HG02571 (cell line): ENCODE measurements at regions not wholly inside any gene's neighbourhood (a gene's known extent, or its start where the extent isn't known, plus 50 kb on each side); places are given as distances from the start of the nearest gene placed in this dataset.

Experiments
- ATAC-seq: cut with Tn5 transposase; IDR thresholded peaks from one replicate; pipeline ENCODE4 v1.9.1; 2021; ENCODE audit warnings: mild to moderate bottlenecking, moderate library complexity; ENCODE audit not compliant: unreplicated experiment

- ATAC-seq, result no peak
Measured at GRCh38 chr10:8583096-8583495, 528.6 kb downstream of the GATA3 start.

DNA sequence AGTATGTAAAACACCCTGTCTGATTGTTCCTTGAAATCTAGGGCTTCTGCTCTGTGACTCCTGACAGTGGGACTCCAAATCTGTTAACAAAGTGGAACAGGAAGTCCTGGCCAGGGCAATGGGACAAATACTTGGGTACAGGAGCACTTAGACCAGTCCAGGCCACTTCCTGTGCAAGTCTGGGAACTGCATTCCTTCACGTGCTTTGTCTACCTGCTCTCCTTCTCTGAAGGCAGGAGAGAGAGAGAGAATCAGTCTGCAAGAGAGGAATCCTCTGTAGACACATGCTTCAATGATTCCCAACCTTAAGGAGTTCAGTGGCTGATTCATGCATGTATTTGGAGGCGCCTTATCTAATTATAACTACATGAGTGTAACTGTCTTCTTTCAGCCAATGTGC lies 530.2 kb downstream of the GATA3 start:
- no peak for ATAC-seq

- no peak for ATAC-seq
Measured at GRCh38 chr10:8586504-8586903, 532.0 kb downstream of the GATA3 start.

- no peak for ATAC-seq
Measured at GRCh38 chr10:8588135-8588534, 533.6 kb downstream of the GATA3 start.

DNA sequence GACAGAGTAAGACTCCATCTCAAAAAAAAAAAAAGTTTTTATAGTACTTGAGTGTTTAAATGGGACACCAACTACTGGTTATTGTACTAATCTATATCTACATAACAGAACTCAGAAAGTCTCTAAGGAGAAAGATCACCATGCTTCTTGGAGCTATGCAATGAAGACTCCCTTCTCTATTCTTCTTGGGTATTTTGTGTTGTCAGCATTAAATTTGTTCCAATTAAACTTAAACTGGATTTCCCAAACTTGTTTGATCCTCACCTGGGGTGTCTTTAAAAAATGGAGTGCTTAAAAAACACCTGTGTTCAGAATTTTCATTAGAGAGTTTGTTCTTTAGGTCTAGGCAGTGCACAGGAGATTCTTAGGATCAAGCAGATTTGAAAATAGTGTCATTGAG lies 536.0 kb downstream of the GATA3 start:
- ATAC-seq, result no peak

DNA sequence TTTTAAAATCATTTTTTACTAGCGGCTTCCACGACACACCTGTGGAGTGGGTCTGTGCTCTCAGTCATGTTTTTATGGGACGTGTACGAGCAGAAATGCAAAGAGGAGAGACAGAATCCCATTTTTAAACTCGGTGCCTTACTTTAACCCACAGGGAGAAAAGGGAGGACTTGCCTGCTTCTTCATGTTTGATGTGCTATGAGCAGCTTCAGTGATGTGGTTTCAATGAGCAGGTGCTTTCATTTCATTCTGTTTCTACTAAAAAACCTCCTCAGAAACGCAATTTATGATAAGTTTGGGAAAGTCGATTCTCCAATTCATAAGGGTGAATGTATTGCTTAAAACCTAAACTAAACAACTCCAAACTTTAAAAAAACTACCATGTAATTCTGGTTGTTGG lies 537.2 kb downstream of the GATA3 start:
- ATAC-seq, result no peak

GRCh38 chr10:8594176-8594575 lies 539.7 kb downstream of the GATA3 start:
- no peak for ATAC-seq

DNA sequence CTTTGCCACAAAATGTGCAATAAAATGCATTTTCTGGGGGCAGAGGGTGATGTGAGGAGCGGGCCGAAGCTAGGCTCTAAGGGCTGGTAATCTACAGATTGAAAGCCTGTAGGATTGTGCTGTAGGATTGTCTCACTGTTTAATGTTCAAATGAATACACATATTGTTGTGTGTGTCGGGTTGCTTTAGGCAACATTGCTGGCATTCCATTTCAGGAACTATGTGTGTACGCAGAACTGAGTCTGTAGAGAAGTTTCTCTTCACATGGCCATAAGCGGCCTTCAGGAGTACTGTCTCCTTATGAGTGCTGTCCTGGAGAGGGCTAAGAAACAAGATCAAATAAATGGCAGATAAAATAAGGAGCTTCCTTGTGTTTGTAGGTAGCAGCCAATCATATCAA lies 540.2 kb downstream of the GATA3 start:
- no peak for ATAC-seq

- ATAC-seq, result no peak
Measured at GRCh38 chr10:8595140-8595539, 540.7 kb downstream of the GATA3 start.

- ATAC-seq, result no peak
Measured at GRCh38 chr10:8596929-8597472, 542.5 kb downstream of the GATA3 start.

- ATAC-seq, result no peak
Measured at GRCh38 chr10:8600192-8600591, 545.7 kb downstream of the GATA3 start.

GRCh38 chr10:8602821-8603220 lies 548.3 kb downstream of the GATA3 start:
- no peak for ATAC-seq

GRCh38 chr10:8614054-8614565 lies 559.6 kb downstream of the GATA3 start:
- ATAC-seq, result no peak

DNA sequence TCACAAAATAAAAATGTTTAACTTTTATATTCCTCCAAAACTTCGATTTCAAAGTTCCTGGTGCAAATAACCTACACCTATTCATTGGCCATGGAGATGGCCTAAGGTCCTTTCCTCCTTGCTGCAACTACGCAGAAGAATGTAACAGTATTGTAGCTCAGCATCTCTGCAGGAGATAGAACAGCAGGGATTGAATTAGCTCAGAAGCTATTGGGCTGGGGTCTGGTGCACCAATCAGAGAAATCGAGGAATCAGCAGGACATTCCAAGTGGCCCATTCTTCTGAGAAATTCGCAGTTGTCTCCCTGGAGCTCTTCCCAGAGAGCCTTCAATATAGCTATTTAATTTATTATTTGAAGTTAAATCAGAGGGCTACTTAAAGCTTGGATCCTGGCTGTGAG lies 560.6 kb downstream of the GATA3 start:
- no peak for ATAC-seq

GRCh38 chr10:8616166-8616565 lies 561.7 kb downstream of the GATA3 start:
- no peak for ATAC-seq

GRCh38 chr10:8617792-8618191 lies 563.3 kb downstream of the GATA3 start:
- no peak for ATAC-seq

DNA sequence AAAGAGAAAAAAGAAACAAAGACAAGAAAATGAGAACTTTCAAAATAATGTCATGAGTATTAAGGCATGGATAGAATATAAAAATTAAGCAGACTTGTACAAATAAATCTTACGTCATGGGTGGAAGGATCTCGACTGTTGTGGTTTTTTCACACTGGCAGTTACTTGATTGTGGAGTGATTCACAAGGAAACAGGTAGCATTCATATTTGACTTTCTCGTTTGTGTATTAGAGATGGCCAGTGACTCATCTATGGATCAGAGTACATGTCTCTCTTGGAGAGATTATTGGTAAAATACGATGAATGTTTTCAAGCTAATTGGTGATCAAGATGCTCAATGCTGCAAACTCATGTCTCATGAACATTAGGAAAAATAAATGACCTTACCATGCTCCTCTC lies 564.3 kb downstream of the GATA3 start:
- no peak for ATAC-seq

DNA sequence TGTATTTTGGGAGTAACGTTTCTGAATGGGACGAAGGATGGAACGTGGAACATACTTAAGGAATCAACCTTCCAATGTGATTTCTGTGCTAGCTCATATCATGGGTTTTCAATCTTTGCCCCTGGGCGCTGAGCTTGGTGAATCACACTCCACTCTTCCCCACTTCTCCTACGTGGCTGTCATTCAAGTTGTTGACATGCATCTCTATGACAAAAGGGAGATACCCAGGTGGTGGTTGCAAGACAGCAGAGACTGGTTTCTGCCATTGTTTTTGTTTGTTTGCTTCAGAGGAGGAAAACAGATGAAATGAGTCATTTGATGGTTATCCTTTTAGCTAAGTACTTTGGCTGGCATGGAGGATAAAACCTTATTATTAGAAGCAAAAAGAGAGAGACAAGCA lies 573.9 kb downstream of the GATA3 start:
- no peak for ATAC-seq

GRCh38 chr10:8633909-8634308 lies 579.4 kb downstream of the GATA3 start:
- ATAC-seq, result no peak

DNA sequence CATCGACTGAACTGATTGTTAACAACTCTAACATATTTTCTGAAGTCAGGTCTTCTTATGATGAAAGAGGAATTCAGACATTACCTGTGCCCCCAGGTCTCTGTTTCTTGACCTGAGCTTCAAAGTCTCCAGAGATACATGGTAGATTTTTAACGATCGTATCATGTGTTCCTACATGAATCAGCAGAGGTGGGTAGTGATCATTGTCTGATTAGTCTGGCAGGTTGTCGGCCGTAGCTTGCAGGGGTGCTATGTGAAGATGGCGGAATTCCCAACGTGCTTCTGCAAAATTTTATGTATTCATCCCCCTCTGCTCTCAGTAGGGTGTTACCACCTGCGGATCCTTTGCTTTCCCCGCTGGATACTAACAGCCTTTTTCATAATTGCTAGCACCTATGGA lies 581.9 kb downstream of the GATA3 start:
- no peak for ATAC-seq

GRCh38 chr10:8637640-8638039 lies 583.2 kb downstream of the GATA3 start:
- ATAC-seq, result no peak

GRCh38 chr10:8638088-8638672 lies 583.7 kb downstream of the GATA3 start:
- no peak for ATAC-seq
